ENCODE measurements at regions not wholly inside any gene's neighbourhood (a gene's known extent, or its start where the extent isn't known, plus 50 kb on each side); places are given as distances from the start of the nearest gene placed in this dataset.

DNA sequence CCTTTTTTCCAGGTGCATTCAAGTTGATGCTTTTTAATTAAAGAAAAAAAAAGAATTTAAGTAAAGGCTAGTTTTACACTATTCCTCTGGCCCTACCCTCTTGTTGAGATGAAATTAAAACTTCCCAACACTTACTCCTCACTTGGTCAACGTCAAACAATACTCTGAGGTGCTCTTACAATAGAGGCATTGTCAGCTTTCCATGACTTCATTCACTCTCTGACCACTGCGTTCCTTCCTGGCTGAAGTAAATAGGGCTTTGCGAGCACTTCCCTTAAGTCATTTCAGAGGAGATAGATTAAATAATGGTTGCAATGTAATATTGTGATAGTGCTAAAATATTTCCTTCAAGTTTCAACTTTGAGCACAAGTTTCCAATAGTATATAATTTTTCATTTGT lies 229.8 kb upstream of the CEP162 start:
- Mint-ChIP-seq H3K4me3 (no peak overlapping the region), H3K9me3 (no peaks in the 10 kb centered on the region), H3K27ac (no peak overlapping the region), H3K4me1 (no peaks in the 10 kb centered on the region), H3K36me3 (no peaks in the 10 kb centered on the region), H3K27me3 (ENCODE audit: insufficient read depth, low read depth) (no peaks in the 10 kb centered on the region)
- no peak for TF ChIP-seq EZH2phosphoT487 (IDR thresholded peaks at IDR 0.05)
- TF ChIP-seq, protein P1, sequence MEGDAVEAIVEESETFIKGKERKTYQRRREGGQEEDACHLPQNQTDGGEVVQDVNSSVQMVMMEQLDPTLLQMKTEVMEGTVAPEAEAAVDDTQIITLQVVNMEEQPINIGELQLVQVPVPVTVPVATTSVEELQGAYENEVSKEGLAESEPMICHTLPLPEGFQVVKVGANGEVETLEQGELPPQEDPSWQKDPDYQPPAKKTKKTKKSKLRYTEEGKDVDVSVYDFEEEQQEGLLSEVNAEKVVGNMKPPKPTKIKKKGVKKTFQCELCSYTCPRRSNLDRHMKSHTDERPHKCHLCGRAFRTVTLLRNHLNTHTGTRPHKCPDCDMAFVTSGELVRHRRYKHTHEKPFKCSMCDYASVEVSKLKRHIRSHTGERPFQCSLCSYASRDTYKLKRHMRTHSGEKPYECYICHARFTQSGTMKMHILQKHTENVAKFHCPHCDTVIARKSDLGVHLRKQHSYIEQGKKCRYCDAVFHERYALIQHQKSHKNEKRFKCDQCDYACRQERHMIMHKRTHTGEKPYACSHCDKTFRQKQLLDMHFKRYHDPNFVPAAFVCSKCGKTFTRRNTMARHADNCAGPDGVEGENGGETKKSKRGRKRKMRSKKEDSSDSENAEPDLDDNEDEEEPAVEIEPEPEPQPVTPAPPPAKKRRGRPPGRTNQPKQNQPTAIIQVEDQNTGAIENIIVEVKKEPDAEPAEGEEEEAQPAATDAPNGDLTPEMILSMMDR (IDR thresholded peaks at IDR 0.05): no peak
- TF ChIP-seq EZH2 (IDR thresholded peaks at IDR 0.05): no peak
- Histone ChIP-seq H3K9ac (no peak overlapping the region), H3K4me1 (peaks cover 5% of the 10 kb centered on the region), H2AFZ (replicated peaks) (no peak overlapping the region), H3K4me2 (no peak overlapping the region), H3K27ac (no peak overlapping the region), H3K36me3 (no peaks in the 10 kb centered on the region), H3K9me3 (ENCODE audit: low read depth) (no peaks in the 10 kb centered on the region), H3K79me2 (ENCODE audit: low read depth) (no peaks in the 10 kb centered on the region), H3K4me3 (no peak overlapping the region), H3F3A (ENCODE audit: low read depth) (no peaks in the 10 kb centered on the region), H3K27me3 (no peaks in the 10 kb centered on the region), H4K20me1 (ENCODE audit: low read depth) (no peaks in the 10 kb centered on the region)
- peak; percentile 33 for DNase-seq (ENCODE audit: low spot score)

GRCh38 chr6:84456803-84457202 lies 229.4 kb upstream of the CEP162 start:
- H3K27me3 Mint-ChIP-seq (ENCODE audit: insufficient read depth, low read depth): no peaks in the 10 kb centered on the region
- no peaks in the 10 kb centered on the region for H3F3A ChIP-seq (ENCODE audit: low read depth)
- H3K4me3 ChIP-seq: no peak overlapping the region

GRCh38 chr6:84455511-84456029 lies 228.1 kb upstream of the CEP162 start:
- Histone ChIP-seq H3K4me3 (no peak overlapping the region), H3K27me3 (no peaks in the 10 kb centered on the region), H3F3A (ENCODE audit: low read depth) (no peaks in the 10 kb centered on the region), H3K79me2 (ENCODE audit: low read depth) (no peaks in the 10 kb centered on the region), H3K9me3 (ENCODE audit: low read depth) (no peaks in the 10 kb centered on the region), H3K4me1 (peaks cover 5% of the 10 kb centered on the region), H3K27ac (no peak overlapping the region), H3K4me2 (no peak overlapping the region), H4K20me1 (ENCODE audit: low read depth) (no peaks in the 10 kb centered on the region), H3K9ac (no peak overlapping the region), H2AFZ (replicated peaks) (no peak overlapping the region), H3K36me3 (no peaks in the 10 kb centered on the region)
- Mint-ChIP-seq H3K27ac (no peak overlapping the region), H3K4me1 (no peaks in the 10 kb centered on the region), H3K4me3 (no peak overlapping the region), H3K27me3 (ENCODE audit: insufficient read depth, low read depth) (no peaks in the 10 kb centered on the region), H3K36me3 (no peaks in the 10 kb centered on the region), H3K9me3 (no peaks in the 10 kb centered on the region)
- DNase-seq (ENCODE audit: low spot score): no peak
- TF ChIP-seq EZH2phosphoT487 (IDR thresholded peaks at IDR 0.05) (no peak), EZH2 (IDR thresholded peaks at IDR 0.05) (no peak)
- TF ChIP-seq, protein P1 (IDR thresholded peaks at IDR 0.05): no peak

More at GRCh38 chr6:84456803-84457202, 229.4 kb upstream of the CEP162 start:
- Histone ChIP-seq H4K20me1 (ENCODE audit: low read depth) (no peaks in the 10 kb centered on the region), H3K27me3 (no peaks in the 10 kb centered on the region), H3K27ac (no peak overlapping the region), H3K79me2 (ENCODE audit: low read depth) (no peaks in the 10 kb centered on the region), H3K4me2 (no peak overlapping the region), H3K36me3 (no peaks in the 10 kb centered on the region), H3K4me1 (peaks cover 5% of the 10 kb centered on the region), H2AFZ (replicated peaks) (no peak overlapping the region), H3K9ac (no peak overlapping the region), H3K9me3 (ENCODE audit: low read depth) (no peaks in the 10 kb centered on the region)
- no peak for DNase-seq (ENCODE audit: low spot score)
- H3K4me1 Mint-ChIP-seq: no peaks in the 10 kb centered on the region
- H3K9me3 Mint-ChIP-seq: no peaks in the 10 kb centered on the region
- H3K36me3 Mint-ChIP-seq: no peaks in the 10 kb centered on the region
- no peak overlapping the region for H3K4me3 Mint-ChIP-seq
- TF ChIP-seq EZH2phosphoT487 (IDR thresholded peaks at IDR 0.05) (no peak), EZH2 (IDR thresholded peaks at IDR 0.05) (no peak)
- TF ChIP-seq, protein P1 (IDR thresholded peaks at IDR 0.05): no peak
- H3K27ac Mint-ChIP-seq: no peak overlapping the region

Data from neural progenitor cell (in vitro differentiated cells).